HEK293T (cell line): ENCODE measurements at regions not wholly inside any gene's neighbourhood (a gene's known extent, or its start where the extent isn't known, plus 50 kb on each side); places are given as distances from the start of the nearest gene placed in this dataset.

Experiments used
- ARNT ChIP-seq: fragments of 450-650 bp; IDR thresholded peaks from 2 replicates; pipeline ENCODE4 v1.6.1; 2017; ENCODE audit warnings: mild to moderate bottlenecking
- BHLHE40 ChIP-seq: fragments of 450-650 bp; IDR thresholded peaks from 2 replicates; pipeline ENCODE4 v1.6.1; 2016; ENCODE audit warnings: mild to moderate bottlenecking, moderate library complexity, borderline replicate concordance
- CTBP1 ChIP-seq: fragments of 450-650 bp; IDR thresholded peaks from 2 replicates; pipeline ENCODE4 v1.6.1; 2016; ENCODE audit warnings: borderline replicate concordance
- ELF4 ChIP-seq: fragments of 450-650 bp; IDR thresholded peaks from 2 replicates; pipeline ENCODE4 v1.6.1; 2017; ENCODE audit warnings: antibody characterized with exemption
- FOXA1 ChIP-seq: fragments of 450-650 bp; IDR thresholded peaks from 2 replicates; pipeline ENCODE4 v1.6.1; 2016; ENCODE audit warnings: mild to moderate bottlenecking
- FOXM1 ChIP-seq: fragments of 450-650 bp; IDR thresholded peaks from 2 replicates; pipeline ENCODE4 v1.6.1; 2017; ENCODE audit warnings: mild to moderate bottlenecking, borderline replicate concordance
- L3MBTL2 ChIP-seq: fragments of 450-650 bp; conservative IDR thresholded peaks from 2 replicates; pipeline ENCODE4 v1.6.1; 2016; ENCODE audit warnings: mild to moderate bottlenecking
- LEF1 ChIP-seq: fragments of 450-650 bp; IDR thresholded peaks from 2 replicates; pipeline ENCODE4 v1.6.1; 2017; ENCODE audit warnings: mild to moderate bottlenecking, borderline replicate concordance
- NFRKB ChIP-seq: fragments of 450-650 bp; IDR thresholded peaks from 2 replicates; pipeline ENCODE4 v1.6.1; 2016; ENCODE audit warnings: mild to moderate bottlenecking, moderate library complexity
- PKNOX1 ChIP-seq: fragments of 450-650 bp; IDR thresholded peaks from 2 replicates; pipeline ENCODE4 v1.6.1; 2016
- SP1 ChIP-seq: fragments of 450-650 bp; IDR thresholded peaks from 2 replicates; pipeline ENCODE4 v1.6.1; 2017
- SUZ12 ChIP-seq: fragments of 450-650 bp; IDR thresholded peaks from 2 replicates; pipeline ENCODE4 v1.6.1; 2016; ENCODE audit warnings: mild to moderate bottlenecking
- TARDBP ChIP-seq: fragments of 450-650 bp; IDR thresholded peaks from 2 replicates; pipeline ENCODE4 v1.6.1; 2016

- no peak for TF ChIP-seq FOXM1
- TF ChIP-seq ARNT = no peak
- TF ChIP-seq TARDBP = no peak
- TF ChIP-seq BHLHE40 = no peak
- TF ChIP-seq SP1 = no peak
- no peak for TF ChIP-seq SUZ12
- no peak for TF ChIP-seq FOXA1
- TF ChIP-seq NFRKB = no peak
- TF ChIP-seq LEF1 = no peak
- TF ChIP-seq PKNOX1 = no peak
- no peak for TF ChIP-seq CTBP1
- TF ChIP-seq ELF4 = no peak
- TF ChIP-seq L3MBTL2 = no peak
Observed at GRCh38 chr2:145547620-145548019, 1027.7 kb upstream of the ZEB2 start.
